IPS-18c (cell line): ENCODE measurements at regions not wholly inside any gene's neighbourhood (a gene's known extent, or its start where the extent isn't known, plus 50 kb on each side); places are given as distances from the start of the nearest gene placed in this dataset.
"Not testable (repeated sequence)": the region's sequence is repeated elsewhere in the genome, so short reads cannot be mapped to it uniquely, and the experiment has no call there.

Experiments
- H3K4me3 ChIP-seq: 2 replicates; pipeline ENCODE4 v1.7.0; 2013; ENCODE audit warnings: low read depth, mild to moderate bottlenecking, low read length, moderate library complexity; ENCODE audit not compliant: insufficient read depth
- H3K9me3 ChIP-seq: one replicate; pipeline ENCODE4 v1.6.1; 2013; ENCODE audit warnings: mild to moderate bottlenecking, low read length, moderate library complexity; ENCODE audit not compliant: control insufficient read depth, insufficient read depth

DNA sequence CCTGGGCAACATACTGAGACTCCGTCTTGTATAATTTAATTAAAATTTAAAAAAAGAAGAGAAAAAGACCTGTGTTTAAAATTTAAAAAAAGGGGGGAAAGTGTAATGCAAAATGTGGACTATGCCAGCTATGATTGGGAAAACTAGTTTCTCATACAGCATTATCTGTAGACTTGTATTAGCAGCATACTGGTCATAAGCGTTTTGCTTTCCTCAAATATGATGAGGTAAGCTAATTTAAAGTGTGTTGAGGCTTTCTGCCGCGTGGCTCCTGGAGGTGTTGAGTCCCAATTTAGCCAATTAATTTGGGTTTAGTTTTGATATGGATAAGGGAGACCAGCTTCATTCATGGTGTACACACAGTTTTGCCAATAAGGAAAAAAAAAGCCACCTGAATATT, 640.2 kb downstream of the GOLGA6L6 start:
- H3K4me3 ChIP-seq, H3K9me3 ChIP-seq: not testable (repeated sequence)

DNA sequence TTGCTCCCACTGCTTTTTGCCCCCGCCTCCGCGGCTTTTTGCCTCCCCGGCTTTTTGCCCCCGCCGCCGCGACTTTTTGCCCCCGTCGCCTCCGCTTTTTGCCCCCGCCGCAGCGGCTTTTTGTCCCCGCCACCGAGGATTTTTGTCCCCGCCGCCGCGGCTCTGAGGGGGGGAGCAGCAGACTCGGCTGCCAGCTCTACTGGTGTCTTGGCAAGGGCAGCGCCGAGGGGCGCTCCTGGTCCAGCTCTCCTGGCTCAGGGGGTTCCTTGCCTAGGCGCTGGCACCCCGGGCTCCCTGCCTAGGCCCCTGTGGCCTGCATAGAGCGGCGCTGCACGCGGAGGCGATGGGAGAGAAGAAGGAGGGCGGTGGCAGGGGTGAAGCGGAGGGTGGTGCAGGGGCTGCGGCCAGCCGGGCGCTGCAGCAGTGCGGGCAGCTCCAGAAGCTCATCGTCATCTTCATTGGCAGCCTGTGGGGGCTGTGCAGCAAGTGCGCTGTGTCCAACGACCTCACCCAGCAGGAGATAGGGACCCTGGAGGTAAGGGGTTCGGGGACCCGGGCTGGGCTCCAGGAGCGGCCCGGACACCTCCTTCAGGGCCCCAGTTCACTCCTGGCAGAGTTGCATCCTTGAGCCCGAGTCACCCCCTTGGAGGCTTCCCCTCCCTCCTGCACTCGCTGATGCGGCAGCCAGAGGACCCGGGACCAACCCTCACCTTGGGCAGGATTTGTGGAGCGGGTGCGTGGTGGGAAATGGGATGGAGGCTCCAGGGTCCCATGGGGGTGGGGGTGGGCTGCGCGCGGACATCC, 642.4 kb downstream of the GOLGA6L6 start:
- H3K9me3 ChIP-seq, result peaks cover 8% of the 10 kb centered on the region

DNA sequence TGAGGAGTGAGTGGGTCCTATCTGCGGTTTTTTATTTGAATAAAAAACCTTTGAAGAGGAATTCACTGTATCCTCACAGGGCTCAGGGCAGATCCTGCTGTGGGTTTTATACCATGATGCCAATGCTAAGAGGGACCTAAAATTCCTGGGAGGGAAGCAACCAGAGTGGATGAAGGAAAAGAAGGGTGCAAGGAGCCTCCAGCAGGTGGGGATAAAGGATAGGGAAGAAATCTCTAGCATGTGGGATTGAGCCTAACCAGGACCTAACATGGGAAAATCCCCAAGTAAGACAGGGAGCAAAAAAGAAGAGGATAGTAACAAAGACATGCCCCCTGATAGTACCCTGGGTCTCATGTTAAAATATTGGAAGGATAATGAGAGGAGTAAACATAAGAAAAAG, 652.8 kb downstream of the GOLGA6L6 start:
- not testable (repeated sequence) for H3K9me3 ChIP-seq, H3K4me3 ChIP-seq

More for the DNA sequence above, 642.4 kb downstream of the GOLGA6L6 start:
- H3K4me3 ChIP-seq, result no peak overlapping the region

DNA sequence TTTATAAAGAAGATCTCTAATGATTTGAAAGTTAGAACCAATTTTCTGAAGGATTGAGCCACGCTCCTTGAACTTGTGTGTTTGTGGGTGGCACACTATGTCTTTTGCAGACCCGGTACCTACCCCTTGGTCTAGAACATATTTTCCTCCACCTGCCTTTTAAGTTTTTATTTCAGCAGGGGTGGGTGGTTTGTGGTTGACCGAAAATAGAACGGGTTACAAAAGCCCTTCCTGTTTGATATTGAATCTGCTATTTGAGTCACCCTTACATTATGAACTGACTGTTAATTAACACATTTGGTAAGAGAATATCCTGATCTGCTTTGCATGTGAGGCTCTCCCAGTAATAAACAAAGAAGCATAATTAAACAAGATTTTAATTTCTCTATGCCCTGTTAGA, 697.5 kb downstream of the GOLGA6L6 start:
- H3K4me3 ChIP-seq, H3K9me3 ChIP-seq: not testable (repeated sequence)
